Hematopoietic multipotent progenitor cell (in vitro differentiated cells): ENCODE measurements at regions not wholly inside any gene's neighbourhood (a gene's known extent, or its start where the extent isn't known, plus 50 kb on each side); places are given as distances from the start of the nearest gene placed in this dataset.
"Not testable (repeated sequence)": the region's sequence is repeated elsewhere in the genome, so short reads cannot be mapped to it uniquely, and the experiment has no call there.

Experiments used
- DNase-seq, 3 donors: peaks; one replicate each; pipeline ENCODE4 v3.0.0-alpha.2; 2011 to 2015; ENCODE audit warnings: low read depth in 2 of 3, low spot score in 2 of 3

GRCh38 chr2:65921116-65921515 is 488.7 kb upstream of the SPRED2 start:
- DNase-seq: no peak

GRCh38 chr2:65920659-65921058 is 488.3 kb upstream of the SPRED2 start:
- no peak for DNase-seq

- no peak for DNase-seq
Observed at GRCh38 chr2:65919550-65920188, 487.3 kb upstream of the SPRED2 start.

- no peak for DNase-seq
Observed at GRCh38 chr2:65918760-65919187, 486.4 kb upstream of the SPRED2 start.

GRCh38 chr2:65917986-65918385 is 485.6 kb upstream of the SPRED2 start:
- no peak for DNase-seq

GRCh38 chr2:65916785-65917295 is 484.4 kb upstream of the SPRED2 start:
- DNase-seq: no peak

GRCh38 chr2:65916177-65916576 is 483.8 kb upstream of the SPRED2 start:
- no peak for DNase-seq

- DNase-seq: no peak
Observed at GRCh38 chr2:65915273-65915672, 482.9 kb upstream of the SPRED2 start.

GRCh38 chr2:65914244-65914786 is 481.9 kb upstream of the SPRED2 start:
- no peak for DNase-seq

- no peak for DNase-seq
Observed at GRCh38 chr2:65913813-65914212, 481.4 kb upstream of the SPRED2 start.

- DNase-seq: peak in 1 of 3 donors; percentile 10
Observed at GRCh38 chr2:65901756-65902155, 469.4 kb upstream of the SPRED2 start.

- no peak for DNase-seq
Observed at GRCh38 chr2:65896446-65896845, 464.0 kb upstream of the SPRED2 start.

GRCh38 chr2:65890131-65890530 is 457.7 kb upstream of the SPRED2 start:
- DNase-seq: not testable (repeated sequence)

- DNase-seq: no peak
Observed at GRCh38 chr2:65885266-65885665, 452.9 kb upstream of the SPRED2 start.

GRCh38 chr2:65881592-65881991 is 449.2 kb upstream of the SPRED2 start:
- DNase-seq: no peak

- DNase-seq: no peak
Observed at GRCh38 chr2:65880436-65880835, 448.0 kb upstream of the SPRED2 start.

- no peak for DNase-seq
Observed at GRCh38 chr2:65878011-65878340, 445.6 kb upstream of the SPRED2 start.

GRCh38 chr2:65877331-65878010 is 445.1 kb upstream of the SPRED2 start:
- no peak for DNase-seq

- no peak for DNase-seq
Observed at GRCh38 chr2:65876114-65876513, 443.7 kb upstream of the SPRED2 start.

GRCh38 chr2:65870826-65871225 is 438.4 kb upstream of the SPRED2 start:
- DNase-seq: no peak

- no peak for DNase-seq
Observed at GRCh38 chr2:65869296-65869695, 436.9 kb upstream of the SPRED2 start.

GRCh38 chr2:65868177-65868576 is 435.8 kb upstream of the SPRED2 start:
- no peak for DNase-seq
